SU-DHL-6 (cell line): ENCODE measurements at regions not wholly inside any gene's neighbourhood (a gene's known extent, or its start where the extent isn't known, plus 50 kb on each side); places are given as distances from the start of the nearest gene placed in this dataset.

ENCODE experiments used
- H2AFZ ChIP-seq: fragments of 200-600 bp; sonication (generic); 2 replicates; pipeline ENCODE4 v1.6.1; 2014; ENCODE audit warnings: low read depth, mild to moderate bottlenecking, moderate library complexity, mixed read lengths, antibody characterized with exemption, low read length; ENCODE audit not compliant: severe bottlenecking
- H3F3A ChIP-seq: fragments of 200-600 bp; shearing (Covaris generic); 2 replicates; pipeline ENCODE4 v1.6.0; 2016; ENCODE audit warnings: antibody characterized with exemption, mild to moderate bottlenecking; ENCODE audit not compliant: insufficient read depth
- H3K27ac ChIP-seq: fragments of 200-600 bp; sonication (generic); 2 replicates; pipeline ENCODE4 v1.5.1; 2016; ENCODE audit warnings: low read depth, mild to moderate bottlenecking, low read length, moderate library complexity, mixed read lengths
- H3K27me3 ChIP-seq: fragments of 200-600 bp; sonication (generic), shearing (Covaris generic); 2 replicates; pipeline ENCODE4 v1.6.0; 2014; ENCODE audit warnings: mild to moderate bottlenecking, low read length
- H3K36me3 ChIP-seq: fragments of 200-600 bp; sonication (generic); 2 replicates; pipeline ENCODE4 v1.6.1; 2014; ENCODE audit warnings: mild to moderate bottlenecking, low read length, mixed read lengths
- H3K4me2 ChIP-seq: fragments of 300-600, 200-600 bp; shearing (Covaris generic), sonication (generic); 2 replicates; pipeline ENCODE4 v1.6.0; 2014; ENCODE audit warnings: low read length, low read depth, mild to moderate bottlenecking; ENCODE audit not compliant: poor library complexity, severe bottlenecking
- H3K4me3 ChIP-seq: fragments of 200-600 bp; sonication (generic); 2 replicates; pipeline ENCODE4 v1.5.1; 2014; ENCODE audit warnings: antibody characterized with exemption, low read length, mild to moderate bottlenecking, mixed read lengths; ENCODE audit not compliant: insufficient read depth, poor library complexity, severe bottlenecking
- H3K79me2 ChIP-seq: fragments of 200-600 bp; sonication (generic); 2 replicates; pipeline ENCODE4 v1.6.1; 2014; ENCODE audit warnings: mild to moderate bottlenecking, low read length, moderate library complexity; ENCODE audit not compliant: insufficient read depth
- H3K9ac ChIP-seq: fragments of 200-600 bp; sonication (generic); 2 replicates; pipeline ENCODE4 v1.7.0; 2014; ENCODE audit warnings: mild to moderate bottlenecking, low read length
- H3K9me2 ChIP-seq: fragments of 200-600 bp; sonication (generic); replicated peaks from 2 replicates; pipeline ENCODE4 v1.6.1; 2014; ENCODE audit warnings: low read length; ENCODE audit not compliant: insufficient read depth
- H3K9me3 ChIP-seq: fragments of 200-600 bp; sonication (generic); 2 replicates; pipeline ENCODE4 v1.6.1; 2014; ENCODE audit warnings: low read length, mixed read lengths; ENCODE audit not compliant: insufficient read depth
- H4K20me1 ChIP-seq: fragments of 200-600 bp; sonication (generic); 2 replicates; pipeline ENCODE4 v1.6.1; 2014; ENCODE audit warnings: low read depth, mild to moderate bottlenecking, antibody characterized with exemption, low read length, moderate library complexity, mixed read lengths
- CTCF ChIP-seq: fragments of 200-600 bp; sonication (generic); IDR thresholded peaks from one replicate; pipeline ENCODE4 v1.5.1; 2017; ENCODE audit warnings: antibody characterized with exemption, mild to moderate bottlenecking, low read length, moderate library complexity; ENCODE audit not compliant: insufficient read depth, poor library complexity, severe bottlenecking
- EZH2phosphoT487 ChIP-seq: fragments of 200-600 bp; sonication (generic), shearing (Covaris generic); conservative IDR thresholded peaks from 2 replicates; pipeline ENCODE4 v1.6.1; 2018; ENCODE audit warnings: mild to moderate bottlenecking, antibody characterized with exemption, low read length, moderate library complexity, mixed read lengths

GRCh38 chr15:55094136-55094535 is 102.6 kb downstream of the RSL24D1 start:
- Histone ChIP-seq H3K4me2 (no peak overlapping the region), H3F3A (no peaks in the 10 kb centered on the region), H4K20me1 (no peaks in the 10 kb centered on the region), H3K9me3 (no peaks in the 10 kb centered on the region), H3K9ac (no peak overlapping the region), H3K27me3 (no peaks in the 10 kb centered on the region), H3K27ac (no peak overlapping the region), H3K36me3 (no peaks in the 10 kb centered on the region), H3K4me3 (no peak overlapping the region), H2AFZ (no peak overlapping the region), H3K9me2 (no peaks in the 10 kb centered on the region), H3K79me2 (no peaks in the 10 kb centered on the region)
- TF ChIP-seq CTCF (no peak), EZH2phosphoT487 (no peak)

GRCh38 chr15:55088207-55088606 is 108.5 kb downstream of the RSL24D1 start:
- no peaks in the 10 kb centered on the region for H3K9me2 ChIP-seq

GRCh38 chr15:55084673-55085072 is 112.1 kb downstream of the RSL24D1 start:
- Histone ChIP-seq H3K27ac (no peak overlapping the region), H2AFZ (no peak overlapping the region), H3K27me3 (no peaks in the 10 kb centered on the region), H3K4me3 (no peak overlapping the region), H3K36me3 (no peaks in the 10 kb centered on the region), H3K79me2 (no peaks in the 10 kb centered on the region), H4K20me1 (no peaks in the 10 kb centered on the region), H3K9me2 (no peaks in the 10 kb centered on the region), H3F3A (no peaks in the 10 kb centered on the region), H3K4me2 (no peak overlapping the region), H3K9me3 (no peaks in the 10 kb centered on the region), H3K9ac (no peak overlapping the region)
- TF ChIP-seq EZH2phosphoT487 (no peak), CTCF (no peak)

More at GRCh38 chr15:55088207-55088606, 108.5 kb downstream of the RSL24D1 start:
- H3K36me3 ChIP-seq = no peaks in the 10 kb centered on the region
- H2AFZ ChIP-seq = no peak overlapping the region
- no peak overlapping the region for H3K4me3 ChIP-seq
- H3K9ac ChIP-seq = no peak overlapping the region
- no peaks in the 10 kb centered on the region for H4K20me1 ChIP-seq
- TF ChIP-seq CTCF = no peak
- TF ChIP-seq EZH2phosphoT487 = no peak
- H3K27me3 ChIP-seq = no peaks in the 10 kb centered on the region
- no peaks in the 10 kb centered on the region for H3F3A ChIP-seq
- H3K9me3 ChIP-seq = no peaks in the 10 kb centered on the region
- H3K27ac ChIP-seq = no peak overlapping the region
- no peak overlapping the region for H3K4me2 ChIP-seq
- H3K79me2 ChIP-seq = no peaks in the 10 kb centered on the region
